ENCODE measurements at regions not wholly inside any gene's neighbourhood (a gene's known extent, or its start where the extent isn't known, plus 50 kb on each side); places are given as distances from the start of the nearest gene placed in this dataset.

GRCh38 chr14:34081576-34082136, 130.8 kb upstream of the EGLN3 start (continued):
- 0 out of 2 replicates have a peak, but pooled peaks have one; percentile 21 for TF ChIP-seq PAXIP1 (CRISPR knock-in tag; conservative IDR thresholded peaks at IDR 0.05)
- TF ChIP-seq MED1 (CRISPR knock-in tag; IDR thresholded peaks at IDR 0.05), result peak; percentile 54
- TF ChIP-seq SRF (IDR thresholded peaks at IDR 0.05; ENCODE audit: low read depth, low read length), result no peak
- no peak for TF ChIP-seq FOXA1 (IDR thresholded peaks at IDR 0.05)
- peak; percentile 57; the same call in 1 of the 2 replicates for TF ChIP-seq FOXA1 (CRISPR knock-in tag; IDR thresholded peaks at IDR 0.05)
- TF ChIP-seq HOMEZ (CRISPR knock-in tag; IDR thresholded peaks at IDR 0.05; ENCODE audit: low read depth), result peak; percentile 75; the same call in 1 of the 2 replicates
- peak; percentile 63 for TF ChIP-seq ZNF282 (IDR thresholded peaks at IDR 0.05; ENCODE audit: partially characterized antibody)
- TF ChIP-seq ZBTB40 (IDR thresholded peaks at IDR 0.05), result no peak
- TF ChIP-seq ZBTB40 (CRISPR knock-in tag; IDR thresholded peaks at IDR 0.05), result no peak
- peak; percentile 89 for TF ChIP-seq ZNF501 (CRISPR knock-in tag; IDR thresholded peaks at IDR 0.05)
- TF ChIP-seq FOSL1 (CRISPR knock-in tag; IDR thresholded peaks at IDR 0.05; ENCODE audit: borderline replicate concordance), result peak; percentile 78; the same call in 1 of the 2 replicates
- TF ChIP-seq ZNF12 (CRISPR knock-in tag; IDR thresholded peaks at IDR 0.05), result peak; percentile 53; the same call in 1 of the 2 replicates
- peak; percentile 77 for TF ChIP-seq TEAD3 (CRISPR knock-in tag; optimal IDR thresholded peaks at IDR 0.05; ENCODE audit: borderline replicate concordance)
- TF ChIP-seq ARID3A (IDR thresholded peaks at IDR 0.05; ENCODE audit: low read depth, low read length), result peak; percentile 98

Measured in HepG2 (cell line).